SKM-1 (cell line): ENCODE measurements at regions not wholly inside any gene's neighbourhood (a gene's known extent, or its start where the extent isn't known, plus 50 kb on each side); places are given as distances from the start of the nearest gene placed in this dataset.

Source experiments
- DNase-seq: peaks from one replicate; lab custom pipeline; 2025; ENCODE audit not compliant: unreplicated experiment; lab: John Stamatoyannopoulos, UW

- DNase-seq = no peak
These were observed 267.8 kb upstream of the RAG2 start for GRCh38 chr11:36865846-36866245.

- no peak for DNase-seq
These were observed 256.8 kb upstream of the RAG2 start for GRCh38 chr11:36854875-36855274.

- no peak for DNase-seq
These were observed 250.6 kb upstream of the RAG2 start for GRCh38 chr11:36848660-36849059.

GRCh38 chr11:36840378-36840777 is 242.3 kb upstream of the RAG2 start:
- DNase-seq = no peak

GRCh38 chr11:36837831-36838437 is 239.9 kb upstream of the RAG2 start:
- DNase-seq = no peak

GRCh38 chr11:36825251-36825650 is 227.2 kb upstream of the RAG2 start:
- DNase-seq = no peak

GRCh38 chr11:36824349-36824748 is 226.3 kb upstream of the RAG2 start:
- DNase-seq = no peak

- DNase-seq = no peak
These were observed 224.8 kb upstream of the RAG2 start for GRCh38 chr11:36822829-36823228.

GRCh38 chr11:36818410-36818809 is 220.4 kb upstream of the RAG2 start:
- DNase-seq = no peak

GRCh38 chr11:36817336-36817965 is 219.4 kb upstream of the RAG2 start:
- DNase-seq = no peak

- DNase-seq = no peak
These were observed 211.3 kb upstream of the RAG2 start for GRCh38 chr11:36809303-36809702.

- DNase-seq = no peak
These were observed 209.8 kb upstream of the RAG2 start for GRCh38 chr11:36807871-36808270.

GRCh38 chr11:36803084-36803483 is 205.0 kb upstream of the RAG2 start:
- DNase-seq = no peak

GRCh38 chr11:36792996-36793914 is 195.2 kb upstream of the RAG2 start:
- DNase-seq = no peak

GRCh38 chr11:36791957-36792356 is 193.9 kb upstream of the RAG2 start:
- DNase-seq = no peak

GRCh38 chr11:36790526-36790925 is 192.5 kb upstream of the RAG2 start:
- no peak for DNase-seq

GRCh38 chr11:36783808-36784207 is 185.8 kb upstream of the RAG2 start:
- no peak for DNase-seq

GRCh38 chr11:36779791-36780190 is 181.8 kb upstream of the RAG2 start:
- DNase-seq = no peak

GRCh38 chr11:36777311-36777710 is 179.3 kb upstream of the RAG2 start:
- no peak for DNase-seq

GRCh38 chr11:36775756-36776155 is 177.7 kb upstream of the RAG2 start:
- DNase-seq = no peak

- no peak for DNase-seq
These were observed 177.1 kb upstream of the RAG2 start for GRCh38 chr11:36775130-36775529.

- no peak for DNase-seq
These were observed 176.6 kb upstream of the RAG2 start for GRCh38 chr11:36774603-36775002.
